NT2/D1 (cell line): ENCODE measurements at regions not wholly inside any gene's neighbourhood (a gene's known extent, or its start where the extent isn't known, plus 50 kb on each side); places are given as distances from the start of the nearest gene placed in this dataset.

Experiments used
- YY1 ChIP-seq: IDR thresholded peaks from 2 replicates; pipeline ENCODE4 v1.6.1; 2011; ENCODE audit not compliant: insufficient read length, insufficient read depth
- ZNF274 ChIP-seq: IDR thresholded peaks from 2 replicates; pipeline ENCODE4 v1.6.1; 2011; ENCODE audit warnings: mild to moderate bottlenecking, low read depth, low read length

- TF ChIP-seq ZNF274 = no peak
- TF ChIP-seq YY1 = no peak
Measured at GRCh38 chr13:82729401-82729800, 1152.9 kb downstream of the SLITRK1 start.
